Endothelial cell (in vitro differentiated cells): ENCODE measurements at regions not wholly inside any gene's neighbourhood (a gene's known extent, or its start where the extent isn't known, plus 50 kb on each side); places are given as distances from the start of the nearest gene placed in this dataset.

ENCODE experiments used
- DNase-seq: peaks from one replicate; pipeline ENCODE4 v3.0.0; 2021; ENCODE audit warnings: low spot score
- H3K27ac Mint-ChIP-seq: one replicate; pipeline ENCODE4 v1.8.0; 2021; ENCODE audit warnings: mixed read lengths, inconsistent platforms; ENCODE audit not compliant: unreplicated experiment
- H3K27me3 Mint-ChIP-seq: one replicate; pipeline ENCODE4 v1.8.0; 2021; ENCODE audit warnings: mild to moderate bottlenecking, moderate library complexity, mixed read lengths, inconsistent platforms; ENCODE audit not compliant: unreplicated experiment
- H3K36me3 Mint-ChIP-seq: one replicate; pipeline ENCODE4 v1.8.0; 2021; ENCODE audit warnings: mild to moderate bottlenecking, low read depth, mixed read lengths, inconsistent platforms; ENCODE audit not compliant: unreplicated experiment
- H3K4me1 Mint-ChIP-seq: one replicate; pipeline ENCODE4 v1.8.0; 2021; ENCODE audit warnings: mild to moderate bottlenecking, mixed read lengths, inconsistent platforms; ENCODE audit not compliant: unreplicated experiment
- H3K4me3 Mint-ChIP-seq: one replicate; pipeline ENCODE4 v1.8.0; 2021; ENCODE audit warnings: mild to moderate bottlenecking, mixed read lengths, inconsistent platforms; ENCODE audit not compliant: unreplicated experiment
- H3K9me3 Mint-ChIP-seq: one replicate; pipeline ENCODE4 v1.8.0; 2021; ENCODE audit warnings: mixed read lengths, inconsistent platforms; ENCODE audit not compliant: unreplicated experiment
- CTCF ChIP-seq: fragments of 200-600 bp; sonication (generic); IDR thresholded peaks from one replicate; pipeline ENCODE4 v1.5.0; 2021; ENCODE audit warnings: antibody characterized with exemption; ENCODE audit not compliant: unreplicated experiment

GRCh38 chr18:78445880-78446279, 533.7 kb upstream of the SALL3 start:
- no peak for TF ChIP-seq CTCF
- Mint-ChIP-seq H3K4me3 (no peak overlapping the region), H3K4me1 (no peaks in the 10 kb centered on the region), H3K36me3 (peaks cover 6% of the 10 kb centered on the region), H3K9me3 (peaks cover 25% of the 10 kb centered on the region), H3K27me3 (peaks cover 2% of the 10 kb centered on the region), H3K27ac (no peak overlapping the region)
- no peak for DNase-seq

DNA sequence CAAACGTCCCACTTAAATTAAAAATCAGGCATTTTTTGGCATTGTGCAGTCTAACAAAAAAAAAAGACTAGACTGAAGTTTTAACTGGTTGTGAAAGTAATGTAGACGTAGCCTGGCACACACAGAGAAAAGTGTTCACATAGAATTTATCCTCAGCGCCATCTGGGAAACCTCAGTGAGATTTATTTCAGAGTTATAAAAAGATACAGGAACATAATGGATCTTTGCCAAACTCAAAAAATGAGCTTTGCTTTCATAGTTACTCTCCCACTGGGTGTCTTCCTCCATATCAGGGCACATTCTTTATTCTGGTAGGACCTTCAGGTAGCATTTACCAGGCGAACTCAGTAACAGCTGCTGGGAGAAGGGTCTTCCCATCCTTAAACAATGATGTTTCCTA, 532.4 kb upstream of the SALL3 start:
- Mint-ChIP-seq H3K27me3 (peaks cover 3% of the 10 kb centered on the region), H3K36me3 (peaks cover 6% of the 10 kb centered on the region)

GRCh38 chr18:78448106-78448505, 531.5 kb upstream of the SALL3 start:
- H3K4me3 Mint-ChIP-seq: no peak overlapping the region
- peaks cover 3% of the 10 kb centered on the region for H3K27me3 Mint-ChIP-seq
- no peak overlapping the region for H3K27ac Mint-ChIP-seq
- peaks cover 35% of the 10 kb centered on the region for H3K9me3 Mint-ChIP-seq
- no peak for TF ChIP-seq CTCF
- DNase-seq: no peak
- peaks cover 6% of the 10 kb centered on the region for H3K36me3 Mint-ChIP-seq
- H3K4me1 Mint-ChIP-seq: no peaks in the 10 kb centered on the region

More for the DNA sequence above, 532.4 kb upstream of the SALL3 start:
- no peak overlapping the region for H3K27ac Mint-ChIP-seq
- TF ChIP-seq CTCF: no peak
- no peaks in the 10 kb centered on the region for H3K4me1 Mint-ChIP-seq
- H3K9me3 Mint-ChIP-seq: peaks cover 32% of the 10 kb centered on the region
- no peak for DNase-seq
- H3K4me3 Mint-ChIP-seq: no peak overlapping the region

DNA sequence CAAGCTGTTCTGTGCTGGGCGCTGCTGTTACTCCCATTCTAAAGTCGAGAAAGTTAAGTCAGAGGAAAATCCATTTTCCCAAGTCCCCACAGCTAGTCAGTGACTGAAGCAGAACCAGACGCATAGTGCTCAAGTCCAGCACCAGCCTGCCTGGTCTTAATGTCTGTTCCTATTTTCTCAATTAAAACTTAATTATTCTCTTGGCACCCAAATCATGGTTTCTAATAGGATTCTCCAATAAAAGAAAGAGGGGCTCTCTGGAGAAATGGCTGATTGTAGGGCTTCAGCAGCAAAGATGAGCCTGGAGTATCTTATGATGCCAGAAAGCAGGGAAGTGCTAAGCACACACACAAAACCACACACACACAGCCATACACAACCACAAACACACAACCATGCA, 531.0 kb upstream of the SALL3 start:
- no peak for DNase-seq
- H3K4me3 Mint-ChIP-seq: no peak overlapping the region
- peaks cover 35% of the 10 kb centered on the region for H3K9me3 Mint-ChIP-seq
- no peaks in the 10 kb centered on the region for H3K4me1 Mint-ChIP-seq
- peaks cover 3% of the 10 kb centered on the region for H3K27me3 Mint-ChIP-seq
- no peak overlapping the region for H3K27ac Mint-ChIP-seq
- H3K36me3 Mint-ChIP-seq: peaks cover 6% of the 10 kb centered on the region
- no peak for TF ChIP-seq CTCF

DNA sequence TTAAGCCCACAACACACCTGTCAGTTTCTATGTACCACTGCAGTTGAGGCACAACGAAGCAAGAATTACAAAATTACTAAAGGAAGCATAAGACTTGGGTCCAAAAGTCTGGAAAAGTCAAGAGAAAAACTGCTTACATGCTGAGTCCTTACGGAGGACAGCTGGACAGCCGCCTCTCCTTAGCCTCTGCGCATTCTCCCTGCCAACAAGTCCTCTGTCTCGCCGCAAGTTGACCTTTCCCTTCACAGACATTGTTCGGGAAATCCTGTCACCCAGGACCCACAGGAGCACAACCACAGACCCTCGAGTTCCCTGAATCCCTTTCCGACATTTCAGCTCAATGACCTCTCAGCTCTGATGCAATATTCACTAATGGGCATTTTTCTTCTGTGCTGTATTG, 525.4 kb upstream of the SALL3 start:
- Mint-ChIP-seq H3K9me3 (peaks cover 40% of the 10 kb centered on the region), H3K27me3 (peaks cover 2% of the 10 kb centered on the region), H3K4me1 (no peaks in the 10 kb centered on the region), H3K4me3 (no peak overlapping the region), H3K27ac (no peak overlapping the region), H3K36me3 (peaks cover 4% of the 10 kb centered on the region)
- no peak for DNase-seq
- no peak for TF ChIP-seq CTCF
